ENCODE measurements at regions not wholly inside any gene's neighbourhood (a gene's known extent, or its start where the extent isn't known, plus 50 kb on each side); places are given as distances from the start of the nearest gene placed in this dataset.
A peak's percentile ranks its signal among the peaks of the same experiment; 100 is the strongest.

DNA sequence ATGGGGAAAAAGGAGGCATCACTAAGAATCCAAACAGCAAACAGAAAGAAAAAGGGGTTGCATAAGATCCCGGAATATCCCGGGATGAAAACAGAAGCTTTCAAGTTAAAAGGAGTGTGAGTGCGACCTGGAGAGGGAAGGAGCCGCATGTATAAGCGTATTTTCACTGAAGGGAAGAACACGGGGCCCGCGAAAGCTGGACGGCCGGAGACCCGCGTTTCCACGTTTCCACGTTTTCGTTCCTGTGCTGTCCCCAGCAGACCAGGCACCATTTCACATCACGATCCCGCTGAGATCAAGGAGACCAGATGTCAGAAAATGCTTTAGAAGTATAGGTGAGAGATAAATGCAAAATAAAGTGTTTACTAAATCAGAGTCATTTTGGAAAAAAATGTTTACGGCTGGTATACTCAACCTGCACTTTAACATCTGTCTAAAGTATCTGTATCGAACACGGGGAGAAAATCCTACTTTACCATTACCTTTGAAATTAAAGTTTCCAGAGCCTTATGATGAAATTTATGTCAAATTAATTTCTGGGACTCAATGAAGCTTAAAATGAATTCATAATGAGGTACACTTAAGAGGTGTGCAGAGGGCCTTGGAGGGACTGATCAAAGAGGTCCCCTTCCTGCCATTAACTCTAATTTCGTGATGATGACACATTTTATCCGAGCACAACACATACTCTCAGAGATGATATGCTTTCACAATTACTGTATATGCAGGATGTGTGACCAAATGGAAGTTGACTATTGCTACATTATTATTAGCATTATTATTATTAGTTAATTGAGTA lies 71.0 kb upstream of the SALL3 start:
- intact Hi-C loops (cut with DNase I), result no loop called here
- ATAC-seq (no peak), DNase-seq (peak in 1 of 4 donors; percentile 37)
- Histone ChIP-seq H3K36me3 (no peaks in the 10 kb centered on the region), H3K9me3 (no peaks in the 10 kb centered on the region), H3K27ac (no peak overlapping the region), H3K27me3 (peaks cover 0 to 24% of the 10 kb centered on the region in 2 donors), H3K4me1 (no peaks in the 10 kb centered on the region), H3K4me3 (no peak overlapping the region)
- TF ChIP-seq, protein P1, sequence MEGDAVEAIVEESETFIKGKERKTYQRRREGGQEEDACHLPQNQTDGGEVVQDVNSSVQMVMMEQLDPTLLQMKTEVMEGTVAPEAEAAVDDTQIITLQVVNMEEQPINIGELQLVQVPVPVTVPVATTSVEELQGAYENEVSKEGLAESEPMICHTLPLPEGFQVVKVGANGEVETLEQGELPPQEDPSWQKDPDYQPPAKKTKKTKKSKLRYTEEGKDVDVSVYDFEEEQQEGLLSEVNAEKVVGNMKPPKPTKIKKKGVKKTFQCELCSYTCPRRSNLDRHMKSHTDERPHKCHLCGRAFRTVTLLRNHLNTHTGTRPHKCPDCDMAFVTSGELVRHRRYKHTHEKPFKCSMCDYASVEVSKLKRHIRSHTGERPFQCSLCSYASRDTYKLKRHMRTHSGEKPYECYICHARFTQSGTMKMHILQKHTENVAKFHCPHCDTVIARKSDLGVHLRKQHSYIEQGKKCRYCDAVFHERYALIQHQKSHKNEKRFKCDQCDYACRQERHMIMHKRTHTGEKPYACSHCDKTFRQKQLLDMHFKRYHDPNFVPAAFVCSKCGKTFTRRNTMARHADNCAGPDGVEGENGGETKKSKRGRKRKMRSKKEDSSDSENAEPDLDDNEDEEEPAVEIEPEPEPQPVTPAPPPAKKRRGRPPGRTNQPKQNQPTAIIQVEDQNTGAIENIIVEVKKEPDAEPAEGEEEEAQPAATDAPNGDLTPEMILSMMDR (IDR thresholded peaks at IDR 0.05), result no peak

DNA sequence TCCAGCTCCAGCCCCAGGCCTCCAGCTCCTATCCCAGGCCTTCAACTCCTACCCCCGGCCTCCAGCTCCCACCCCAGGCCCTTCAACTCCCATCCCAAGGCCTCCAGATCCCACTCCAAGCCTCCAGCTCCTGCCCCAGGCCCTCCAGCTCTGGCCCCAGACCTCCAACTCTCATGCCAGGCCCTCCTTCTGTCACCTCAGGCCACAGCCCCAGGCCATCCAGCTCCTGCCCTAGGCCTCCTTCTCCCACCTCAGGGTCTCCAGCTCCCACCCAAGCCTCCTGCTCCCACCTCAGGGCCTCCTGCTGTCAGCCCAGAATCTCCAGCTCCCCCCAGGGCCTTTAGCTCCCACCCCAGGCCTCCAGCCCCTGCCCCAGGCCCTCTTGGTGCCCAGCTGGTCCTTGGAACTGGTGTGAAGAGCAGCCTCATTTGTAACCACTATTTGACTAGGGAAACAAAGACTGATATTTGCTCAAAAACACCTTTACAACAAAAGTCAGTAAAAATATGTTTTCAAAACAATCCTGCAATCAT lies 67.8 kb upstream of the SALL3 start:
- intact Hi-C loops (cut with DNase I), result no loop called here
- no peak overlapping the region for H3K4me3 ChIP-seq
- H3K27me3 ChIP-seq, result peaks cover 0 to 33% of the 10 kb centered on the region in 2 donors

DNA sequence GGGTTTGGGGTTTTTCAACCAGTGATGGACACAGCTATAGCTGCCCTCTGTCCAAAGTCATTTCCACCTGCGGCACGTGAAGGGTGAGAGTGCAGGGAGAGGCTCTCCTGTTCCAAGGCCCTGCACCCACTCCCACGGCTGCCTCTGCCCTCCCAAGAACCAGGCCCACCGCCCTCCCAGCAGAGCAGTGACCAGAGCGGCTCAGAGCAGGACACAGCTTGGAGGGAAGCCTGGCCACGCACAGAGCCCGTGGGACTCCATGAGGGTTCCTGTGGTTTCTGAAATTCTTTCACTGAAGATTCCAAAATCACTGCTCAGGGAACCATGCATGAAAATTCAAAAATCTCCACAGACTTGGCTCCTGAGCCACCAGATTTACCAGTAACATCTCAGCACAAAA lies 67.3 kb upstream of the SALL3 start:
- Histone ChIP-seq H3K27me3 (peaks cover 0 to 33% of the 10 kb centered on the region in 2 donors), H3K9me3 (no peaks in the 10 kb centered on the region), H3K27ac (no peak overlapping the region), H3K4me1 (no peaks in the 10 kb centered on the region), H3K4me3 (no peak overlapping the region), H3K36me3 (no peaks in the 10 kb centered on the region)
- DNase-seq, result no peak
- TF ChIP-seq, protein P1 (IDR thresholded peaks at IDR 0.05), result no peak
- intact Hi-C loops (cut with DNase I), result no loop called here
- ATAC-seq, result no peak

More for the DNA sequence above, 67.8 kb upstream of the SALL3 start:
- ATAC-seq, result no peak
- Histone ChIP-seq H3K27ac (no peak overlapping the region), H3K36me3 (no peaks in the 10 kb centered on the region), H3K4me1 (no peaks in the 10 kb centered on the region), H3K9me3 (no peaks in the 10 kb centered on the region)
- TF ChIP-seq, protein P1 (IDR thresholded peaks at IDR 0.05), result no peak
- DNase-seq, result no peak

DNA sequence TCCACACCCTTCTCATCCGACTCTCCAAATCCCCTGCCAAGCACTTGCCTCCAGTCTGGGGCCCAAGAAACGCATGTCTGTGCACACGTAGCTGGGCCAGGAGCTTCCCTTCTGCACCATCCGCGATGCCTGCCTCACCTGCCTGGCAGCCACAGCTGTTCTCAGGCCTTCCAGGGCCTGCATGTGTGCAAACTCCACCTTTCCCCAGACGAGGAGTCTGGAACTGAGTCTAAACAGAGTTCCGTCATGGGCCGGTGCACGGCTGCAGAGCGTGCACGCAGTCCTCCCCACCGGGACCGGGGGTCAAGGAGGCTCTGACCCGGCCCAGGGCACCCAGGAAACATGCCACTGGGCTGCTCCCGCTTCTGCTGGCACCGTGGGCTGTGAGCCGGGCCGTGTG lies 66.8 kb upstream of the SALL3 start:
- H3K4me3 ChIP-seq, result no peak overlapping the region
- DNase-seq, result no peak
- intact Hi-C loops (cut with DNase I), result no loop called here
- H3K27me3 ChIP-seq, result peaks cover 0 to 33% of the 10 kb centered on the region in 2 donors
- H3K4me1 ChIP-seq, result no peaks in the 10 kb centered on the region
- TF ChIP-seq, protein P1 (IDR thresholded peaks at IDR 0.05), result no peak
- no peaks in the 10 kb centered on the region for H3K36me3 ChIP-seq
- ATAC-seq, result no peak
- no peak overlapping the region for H3K27ac ChIP-seq
- H3K9me3 ChIP-seq, result no peaks in the 10 kb centered on the region

DNA sequence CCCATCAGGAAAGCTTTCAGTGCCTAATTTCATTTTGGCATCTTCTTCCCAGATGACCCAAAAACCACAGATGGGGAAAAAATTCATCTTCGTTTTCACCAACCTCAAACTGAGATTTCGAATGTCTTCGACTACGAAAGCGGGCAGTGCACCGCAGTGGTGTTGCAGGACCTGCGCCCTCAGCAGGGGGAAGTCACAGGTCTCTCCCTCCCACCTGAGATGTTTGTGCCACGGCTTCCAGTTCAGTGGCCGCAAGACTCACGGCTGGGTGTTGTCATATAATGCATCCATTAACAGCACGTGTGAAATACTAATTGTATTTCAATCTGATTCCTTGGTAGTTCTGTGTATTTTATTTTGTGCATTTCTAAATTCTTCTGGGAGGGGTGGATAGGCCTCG lies 66.2 kb upstream of the SALL3 start:
- intact Hi-C loops (cut with DNase I), result no loop called here
- DNase-seq (no peak), ATAC-seq (no peak)
- no peaks in the 10 kb centered on the region for H3K36me3 ChIP-seq
- H3K4me3 ChIP-seq, result no peak overlapping the region
- no peaks in the 10 kb centered on the region for H3K9me3 ChIP-seq
- H3K27me3 ChIP-seq, result peaks cover 0 to 33% of the 10 kb centered on the region in 2 donors
- TF ChIP-seq, protein P1 (IDR thresholded peaks at IDR 0.05), result no peak
- no peaks in the 10 kb centered on the region for H3K4me1 ChIP-seq
- no peak overlapping the region for H3K27ac ChIP-seq

All from left lung (tissue), 4 donors.